GM23248 (cell line): ENCODE measurements at regions not wholly inside any gene's neighbourhood (a gene's known extent, or its start where the extent isn't known, plus 50 kb on each side); places are given as distances from the start of the nearest gene placed in this dataset.

Source experiments
- DNase-seq: peaks from one replicate; pipeline ENCODE4 v3.0.0-alpha.2; 2015
- H2AFZ ChIP-seq: fragments of 200-600 bp; sonication (generic); 2 replicates; pipeline ENCODE4 v1.6.1; 2016; ENCODE audit warnings: antibody characterized with exemption
- H3F3A ChIP-seq: fragments of 200-600 bp; sonication (generic); 2 replicates; pipeline ENCODE4 v1.6.1; 2016; ENCODE audit warnings: mild to moderate bottlenecking, antibody characterized with exemption, mixed run types; ENCODE audit not compliant: insufficient read depth
- H3K27ac ChIP-seq: fragments of 200-600 bp; sonication (generic); 2 replicates; pipeline ENCODE4 v1.5.1; 2016; ENCODE audit warnings: mild to moderate bottlenecking
- H3K27me3 ChIP-seq: fragments of 200-600 bp; sonication (generic); replicated peaks from 2 replicates; pipeline ENCODE4 v1.6.1; 2016; ENCODE audit warnings: mild to moderate bottlenecking; ENCODE audit not compliant: insufficient read depth
- H3K36me3 ChIP-seq: fragments of 200-600 bp; sonication (generic); 2 replicates; pipeline ENCODE4 v1.6.1; 2016; ENCODE audit warnings: low read depth, mild to moderate bottlenecking
- H3K4me1 ChIP-seq: fragments of 200-600 bp; sonication (generic); 2 replicates; pipeline ENCODE4 v1.6.1; 2016; ENCODE audit warnings: mild to moderate bottlenecking; ENCODE audit not compliant: insufficient read depth
- H3K4me2 ChIP-seq: fragments of 200-600 bp; sonication (generic); one replicate; pipeline ENCODE4 v1.6.1; 2016; ENCODE audit warnings: mild to moderate bottlenecking; ENCODE audit not compliant: unreplicated experiment
- H3K4me3 ChIP-seq: fragments of 200-600 bp; sonication (generic); 2 replicates; pipeline ENCODE4 v1.5.1; 2016; ENCODE audit warnings: mild to moderate bottlenecking
- H3K79me2 ChIP-seq: fragments of 200-600 bp; sonication (generic); 2 replicates; pipeline ENCODE4 v1.6.1; 2016; ENCODE audit warnings: mild to moderate bottlenecking; ENCODE audit not compliant: insufficient read depth
- H3K9ac ChIP-seq: fragments of 200-600 bp; sonication (generic); 2 replicates; pipeline ENCODE4 v1.6.1; 2016; ENCODE audit warnings: mild to moderate bottlenecking
- H3K9me2 ChIP-seq: fragments of 200-600 bp; sonication (generic); 2 replicates; pipeline ENCODE4 v1.6.1; 2016; ENCODE audit warnings: mixed run types, mild to moderate bottlenecking, moderate library complexity; ENCODE audit not compliant: insufficient read depth
- H3K9me3 ChIP-seq: fragments of 200-600 bp; sonication (generic); one replicate; pipeline ENCODE4 v1.6.1; 2017; ENCODE audit warnings: low read depth
- H4K20me1 ChIP-seq: fragments of 200-600 bp; sonication (generic); 2 replicates; pipeline ENCODE4 v1.6.0; 2016; ENCODE audit not compliant: insufficient read depth
- EZH2 ChIP-seq: fragments of 200-600 bp; sonication (generic); IDR thresholded peaks from 2 replicates; pipeline ENCODE4 v1.6.1; 2018; ENCODE audit warnings: antibody characterized with exemption, mild to moderate bottlenecking; ENCODE audit not compliant: insufficient read depth, poor library complexity, severe bottlenecking
- EZH2phosphoT487 ChIP-seq: fragments of 200-600 bp; sonication (generic); IDR thresholded peaks from 2 replicates; pipeline ENCODE4 v1.6.1; 2018; ENCODE audit warnings: antibody characterized with exemption, moderate library complexity, mild to moderate bottlenecking, low read depth; ENCODE audit not compliant: insufficient read depth
- WGBS, 2 experiments: methylation state at CpG; one replicate each; pipeline ENCODE4 v1.1.6; 2015 to 2017; ENCODE audit warnings: low lambda C conversion rate in 2 of 2, low coverage in 1 of 2; ENCODE audit errors: missing lambda C conversion rate in 2 of 2; 5-methylcytosine and 5-hydroxymethylcytosine counted together
- in situ Hi-C: fragments of 300-500 bp; cut with MboI; formaldehyde crosslinking; loops from 2 replicates; pipeline ENCODE4 v1.15.0; 2020

DNA sequence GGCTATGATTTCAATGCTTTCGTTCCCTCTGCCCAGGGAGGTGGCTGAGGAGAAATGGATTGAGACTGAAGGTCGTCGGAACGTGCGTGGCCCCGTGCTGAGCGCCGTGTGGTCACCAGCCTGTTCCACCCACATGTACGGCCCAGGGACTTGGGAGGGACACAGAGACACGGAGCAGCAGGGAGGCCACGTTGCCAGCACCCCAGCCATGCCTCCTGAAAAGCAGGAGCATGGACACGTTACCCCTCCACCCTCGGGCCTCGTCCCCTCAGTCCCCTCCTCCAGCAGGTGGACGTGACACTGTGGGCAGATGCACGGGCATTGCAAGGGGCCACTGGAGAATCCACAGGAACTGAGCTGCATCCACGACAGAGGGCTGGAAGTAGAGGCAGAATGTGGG is 133.1 kb upstream of the CST7 start:
- Histone ChIP-seq H3F3A (no peaks in the 10 kb centered on the region), H3K27me3 (peaks cover 3% of the 10 kb centered on the region; the same call in 1 of the 2 replicates), H3K9me2 (no peaks in the 10 kb centered on the region), H3K9ac (no peak overlapping the region), H3K9me3 (no peaks in the 10 kb centered on the region), H3K4me3 (no peak overlapping the region), H3K4me1 (no peaks in the 10 kb centered on the region), H3K27ac (no peak overlapping the region), H3K79me2 (no peaks in the 10 kb centered on the region), H3K36me3 (no peaks in the 10 kb centered on the region), H3K4me2 (no peak overlapping the region), H2AFZ (no peak overlapping the region), H4K20me1 (no peaks in the 10 kb centered on the region)
- TF ChIP-seq EZH2 (no peak), EZH2phosphoT487 (no peak)
- in situ Hi-C loops, result no loop called here
- DNase-seq, result no peak
- 54 to 57% methylated on average over 17 of the region's 17 CpGs for WGBS, 2 experiments

DNA sequence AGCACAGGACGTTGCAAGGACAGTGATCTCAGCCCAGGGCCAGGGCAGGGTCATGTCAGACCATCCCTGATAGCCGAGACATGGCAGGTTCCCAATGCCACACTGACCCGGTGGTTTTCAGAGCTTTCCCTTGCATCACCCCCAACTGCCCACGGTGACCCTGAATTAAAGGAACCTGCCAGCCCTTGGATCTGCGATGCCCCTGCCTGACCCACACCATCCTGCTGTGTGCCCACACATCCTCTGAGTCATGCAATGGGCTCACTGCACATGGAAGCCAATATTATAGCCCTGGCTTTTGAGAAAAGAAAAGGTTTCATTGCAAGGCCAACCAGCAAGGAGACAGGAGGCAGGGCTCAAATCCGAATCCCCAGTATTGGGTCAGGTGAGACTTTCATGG is 132.6 kb upstream of the CST7 start:
- in situ Hi-C loops, result no loop called here
- H3K79me2 ChIP-seq, result no peaks in the 10 kb centered on the region
- no peaks in the 10 kb centered on the region for H4K20me1 ChIP-seq
- no peak for TF ChIP-seq EZH2phosphoT487
- no peak for TF ChIP-seq EZH2
- H3K9me2 ChIP-seq, result no peaks in the 10 kb centered on the region
- H3K9me3 ChIP-seq, result no peaks in the 10 kb centered on the region
- DNase-seq, result no peak
- no peaks in the 10 kb centered on the region for H3F3A ChIP-seq
- no peaks in the 10 kb centered on the region for H3K4me1 ChIP-seq
- no peaks in the 10 kb centered on the region for H3K36me3 ChIP-seq
- H3K4me2 ChIP-seq, result no peak overlapping the region
- H3K9ac ChIP-seq, result no peak overlapping the region
- no peak overlapping the region for H2AFZ ChIP-seq
- peaks cover 3% of the 10 kb centered on the region; the same call in 1 of the 2 replicates for H3K27me3 ChIP-seq
- no peak overlapping the region for H3K27ac ChIP-seq
- WGBS, 2 experiments, result 47 to 56% methylated on average over 6 of the region's 6 CpGs
- H3K4me3 ChIP-seq, result no peak overlapping the region

DNA sequence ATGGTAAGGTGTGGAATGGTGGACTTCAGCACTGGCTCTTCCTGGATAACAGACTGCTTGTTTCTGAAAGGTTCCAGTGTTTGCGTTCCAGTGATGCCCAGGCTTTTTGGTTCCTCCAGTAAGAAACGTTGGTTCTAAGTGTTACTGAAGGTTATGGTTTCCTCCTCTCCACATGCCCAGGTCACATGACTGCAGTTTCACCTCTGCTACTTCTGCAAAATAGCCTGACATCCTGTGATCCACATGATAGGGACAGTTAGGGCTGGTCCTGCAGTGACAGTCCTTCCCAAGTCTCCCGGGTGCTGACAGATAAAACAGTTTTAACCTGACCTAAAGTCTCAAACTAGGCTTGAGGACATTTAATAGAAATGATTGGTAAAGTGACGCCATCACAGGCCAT is 132.2 kb upstream of the CST7 start:
- WGBS, 2 experiments, result 30 to 38% methylated on average over 4 of the region's 4 CpGs
- no peaks in the 10 kb centered on the region for H3K9me2 ChIP-seq
- H3K4me3 ChIP-seq, result no peak overlapping the region
- TF ChIP-seq EZH2phosphoT487, result no peak
- TF ChIP-seq EZH2, result no peak
- no peak overlapping the region for H2AFZ ChIP-seq
- no peak overlapping the region for H3K4me2 ChIP-seq
- no peak overlapping the region for H3K9ac ChIP-seq
- no peaks in the 10 kb centered on the region for H3F3A ChIP-seq
- H3K9me3 ChIP-seq, result no peaks in the 10 kb centered on the region
- H3K27ac ChIP-seq, result no peak overlapping the region
- no peaks in the 10 kb centered on the region for H3K4me1 ChIP-seq
- DNase-seq, result no peak
- no peaks in the 10 kb centered on the region for H3K79me2 ChIP-seq
- no peaks in the 10 kb centered on the region for H3K36me3 ChIP-seq
- peaks cover 3% of the 10 kb centered on the region; the same call in 1 of the 2 replicates for H3K27me3 ChIP-seq
- in situ Hi-C loops, result no loop called here
- H4K20me1 ChIP-seq, result no peaks in the 10 kb centered on the region

DNA sequence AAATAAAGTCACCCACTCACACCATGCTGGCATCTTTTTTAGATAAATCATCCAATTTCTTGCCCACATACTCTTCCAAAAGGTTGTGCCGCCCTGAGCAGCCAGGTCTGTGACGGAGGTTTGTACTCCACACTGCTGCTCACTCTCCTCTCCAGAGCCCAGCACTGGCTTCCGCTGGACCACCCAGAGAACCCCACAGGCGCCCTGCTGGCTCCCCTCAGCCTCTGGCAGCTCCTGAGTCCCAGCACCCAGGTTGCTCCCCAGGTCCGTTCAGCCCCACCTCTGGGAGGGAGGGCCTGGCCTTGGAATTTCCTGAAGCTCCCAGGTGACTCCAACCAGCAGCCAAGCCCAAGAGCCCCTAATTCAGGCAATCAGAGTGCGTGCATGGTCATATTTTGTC is 131.7 kb upstream of the CST7 start:
- Histone ChIP-seq H3K9ac (no peak overlapping the region), H4K20me1 (no peaks in the 10 kb centered on the region), H3K9me2 (no peaks in the 10 kb centered on the region), H3K36me3 (no peaks in the 10 kb centered on the region), H3K4me1 (no peaks in the 10 kb centered on the region), H3K4me3 (no peak overlapping the region), H3K9me3 (no peaks in the 10 kb centered on the region), H3K4me2 (no peak overlapping the region), H3F3A (no peaks in the 10 kb centered on the region), H3K27ac (no peak overlapping the region), H3K79me2 (no peaks in the 10 kb centered on the region), H3K27me3 (0 out of 2 replicates have a peak, but pooled peaks cover 3% of the 10 kb centered on the region), H2AFZ (no peak overlapping the region)
- 42 to 50% methylated on average over 6 of the region's 6 CpGs for WGBS, 2 experiments
- no peak for DNase-seq
- TF ChIP-seq EZH2phosphoT487 (no peak), EZH2 (no peak)
- in situ Hi-C loops, result no loop called here

DNA sequence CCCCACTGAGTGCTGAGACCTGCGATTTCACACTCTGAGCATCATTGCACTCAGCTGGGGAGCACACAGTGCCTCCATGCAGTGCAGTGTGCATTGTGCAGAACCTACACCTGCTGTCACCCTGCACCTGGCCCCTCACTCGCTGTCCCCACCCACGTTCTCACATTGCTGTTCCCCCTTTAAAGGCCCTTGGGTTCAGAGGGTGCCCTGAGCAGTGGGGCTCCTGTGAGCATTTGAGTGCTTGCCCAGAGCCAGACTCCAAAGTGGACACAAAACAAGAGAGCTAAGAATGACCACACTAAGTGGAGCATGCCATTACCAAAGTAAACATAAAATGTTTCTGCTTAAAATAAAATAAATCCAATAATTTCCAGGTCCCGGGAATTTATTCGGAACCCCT is 131.0 kb upstream of the CST7 start:
- Histone ChIP-seq H3K4me3 (no peak overlapping the region), H3F3A (no peaks in the 10 kb centered on the region), H3K4me2 (no peak overlapping the region), H3K27ac (no peak overlapping the region), H3K27me3 (0 out of 2 replicates have a peak, but pooled peaks cover 3% of the 10 kb centered on the region), H3K9me2 (no peaks in the 10 kb centered on the region), H3K4me1 (no peaks in the 10 kb centered on the region), H4K20me1 (no peaks in the 10 kb centered on the region), H3K36me3 (no peaks in the 10 kb centered on the region), H3K79me2 (no peaks in the 10 kb centered on the region), H2AFZ (no peak overlapping the region), H3K9ac (no peak overlapping the region), H3K9me3 (no peaks in the 10 kb centered on the region)
- in situ Hi-C loops, result no loop called here
- 46 to 54% methylated on average over 5 of the region's 5 CpGs for WGBS, 2 experiments
- no peak for TF ChIP-seq EZH2
- no peak for TF ChIP-seq EZH2phosphoT487
- no peak for DNase-seq
